A549 (cell line): ENCODE measurements at regions not wholly inside any gene's neighbourhood (a gene's known extent, or its start where the extent isn't known, plus 50 kb on each side); places are given as distances from the start of the nearest gene placed in this dataset.

Experiments used
- ESRRA ChIP-seq: fragments of 150-350 bp; IDR thresholded peaks from 2 replicates; pipeline ENCODE4 v1.6.1; 2014; ENCODE audit warnings: mild to moderate bottlenecking, low read length, borderline replicate concordance
- GATA3 ChIP-seq: IDR thresholded peaks from 2 replicates; pipeline ENCODE4 v1.6.1; 2012; ENCODE audit warnings: borderline replicate concordance
- NR3C1 ChIP-seq: fragments of >200 bp; sonication (Bioruptor Twin); formaldehyde crosslinking; IDR thresholded peaks from 3 replicates; pipeline ENCODE4 v1.6.1; 2017
- SMC3 ChIP-seq: fragments of >200 bp; sonication (Bioruptor Twin); formaldehyde crosslinking; IDR thresholded peaks from 3 replicates; pipeline ENCODE4 v1.6.1; 2018; ENCODE audit warnings: inconsistent platforms
- TF ChIP-seq, protein P1 (sequence below): fragments of >200 bp; sonication (Bioruptor Twin); formaldehyde crosslinking; IDR thresholded peaks from 3 replicates; pipeline ENCODE4 v1.5.1; 2016

DNA sequence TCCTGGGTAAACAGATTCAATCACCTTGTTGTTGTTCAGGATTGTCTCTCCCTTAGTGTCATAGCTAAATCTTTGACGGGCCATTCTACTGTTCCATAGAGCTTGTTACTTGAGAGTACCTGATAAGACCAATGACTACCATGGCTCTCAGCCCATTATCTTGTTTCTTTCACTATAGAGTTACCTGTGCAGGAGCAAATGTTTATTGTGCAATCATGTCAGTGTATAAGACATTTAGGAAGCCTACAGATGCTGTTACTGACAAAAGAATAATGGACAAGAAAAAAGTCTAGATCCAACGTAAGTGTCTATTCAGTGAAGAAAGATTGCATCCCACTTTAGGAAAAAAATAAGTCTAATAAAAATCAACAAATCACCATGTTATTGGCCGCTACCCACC lies 1041.7 kb upstream of the AUTS2 start:
- TF ChIP-seq GATA3 (no peak), ESRRA (no peak), NR3C1 (no peak), SMC3 (no peak)
- TF ChIP-seq, protein P1, sequence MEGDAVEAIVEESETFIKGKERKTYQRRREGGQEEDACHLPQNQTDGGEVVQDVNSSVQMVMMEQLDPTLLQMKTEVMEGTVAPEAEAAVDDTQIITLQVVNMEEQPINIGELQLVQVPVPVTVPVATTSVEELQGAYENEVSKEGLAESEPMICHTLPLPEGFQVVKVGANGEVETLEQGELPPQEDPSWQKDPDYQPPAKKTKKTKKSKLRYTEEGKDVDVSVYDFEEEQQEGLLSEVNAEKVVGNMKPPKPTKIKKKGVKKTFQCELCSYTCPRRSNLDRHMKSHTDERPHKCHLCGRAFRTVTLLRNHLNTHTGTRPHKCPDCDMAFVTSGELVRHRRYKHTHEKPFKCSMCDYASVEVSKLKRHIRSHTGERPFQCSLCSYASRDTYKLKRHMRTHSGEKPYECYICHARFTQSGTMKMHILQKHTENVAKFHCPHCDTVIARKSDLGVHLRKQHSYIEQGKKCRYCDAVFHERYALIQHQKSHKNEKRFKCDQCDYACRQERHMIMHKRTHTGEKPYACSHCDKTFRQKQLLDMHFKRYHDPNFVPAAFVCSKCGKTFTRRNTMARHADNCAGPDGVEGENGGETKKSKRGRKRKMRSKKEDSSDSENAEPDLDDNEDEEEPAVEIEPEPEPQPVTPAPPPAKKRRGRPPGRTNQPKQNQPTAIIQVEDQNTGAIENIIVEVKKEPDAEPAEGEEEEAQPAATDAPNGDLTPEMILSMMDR: no peak
